GM19240 (cell line): ENCODE measurements at regions not wholly inside any gene's neighbourhood (a gene's known extent, or its start where the extent isn't known, plus 50 kb on each side); places are given as distances from the start of the nearest gene placed in this dataset.
"Not testable (repeated sequence)": the region's sequence is repeated elsewhere in the genome, so short reads cannot be mapped to it uniquely, and the experiment has no call there.

Experiments used
- DNase-seq: peaks from one replicate; pipeline ENCODE4 v3.0.0; 2011; ENCODE audit warnings: low spot score; ENCODE audit not compliant: insufficient read length

- DNase-seq: no peak
Observed at GRCh38 chr1:228668553-228669241, 66.6 kb upstream of the RHOU start.

GRCh38 chr1:228669242-228669585 lies 66.1 kb upstream of the RHOU start:
- no peak for DNase-seq

- not testable (repeated sequence) for DNase-seq
Observed at GRCh38 chr1:228681076-228681565, 54.2 kb upstream of the RHOU start.

GRCh38 chr1:228683428-228683827 lies 51.9 kb upstream of the RHOU start:
- DNase-seq: no peak

- no peak for DNase-seq
Observed at GRCh38 chr1:228684607-228685006, 50.7 kb upstream of the RHOU start.

GRCh38 chr1:228685081-228685660 lies 50.1 kb upstream of the RHOU start:
- DNase-seq: no peak
